HEK293 (cell line): ENCODE measurements at regions not wholly inside any gene's neighbourhood (a gene's known extent, or its start where the extent isn't known, plus 50 kb on each side); places are given as distances from the start of the nearest gene placed in this dataset.

Experiments
- CTCF ChIA-PET: fragments of 350-600 bp; formaldehyde crosslinking; extraction: SDS; loops from one replicate; lab custom pipeline; 2021; ENCODE audit warnings: antibody characterized with exemption; lab: Yijun Ruan, JAX
- POLR2A ChIA-PET: fragments of 300-600 bp; formaldehyde crosslinking; extraction: SDS; loops from one replicate; lab custom pipeline; 2020; ENCODE audit warnings: antibody characterized with exemption, inconsistent platforms; lab: Yijun Ruan, JAX
- H3K27ac ChIP-seq: fragments of 200-500 bp; sonication (Bioruptor generic); 2 replicates; pipeline ENCODE4 v1.5.1; 2014; ENCODE audit warnings: low read depth, low read length, control low read depth, inconsistent platforms; ENCODE audit errors: extremely low read depth
- H3K36me3 ChIP-seq, 2 experiments: fragments of 200-500 bp in 1 of 2; sonication (Bioruptor generic) in 1 of 2; 1 replicate in 1 of 2; 2 replicates in 1 of 2; pipeline ENCODE4 v1.5.1; 2014 to 2017; ENCODE audit warnings: inconsistent platforms in 2 of 2, low read length in 2 of 2; ENCODE audit not compliant: control insufficient read depth in 2 of 2, insufficient read depth in 1 of 2
- H3K4me1 ChIP-seq: fragments of 200-500 bp; sonication (Bioruptor generic); 2 replicates; pipeline ENCODE4 v1.5.1; 2014; ENCODE audit warnings: mild to moderate bottlenecking, low read length, inconsistent platforms; ENCODE audit not compliant: control insufficient read depth, insufficient read depth
- H3K4me3 ChIP-seq: 2 replicates; pipeline ENCODE4 v1.5.1; 2011; ENCODE audit warnings: low read depth, mild to moderate bottlenecking, control low read depth, low read length, moderate library complexity
- H3K9me3 ChIP-seq: fragments of 200-500 bp; sonication (Bioruptor generic); 2 replicates; pipeline ENCODE4 v1.5.1; 2014; ENCODE audit warnings: low read depth, low read length, inconsistent platforms; ENCODE audit not compliant: control insufficient read depth, insufficient read depth
- ATF2 ChIP-seq: fragments of 450-650 bp; formaldehyde crosslinking; IDR thresholded peaks from 2 replicates; pipeline ENCODE4 v1.5.1; 2016; ENCODE audit warnings: missing biosample characterization, missing genetic modification characterization, low read depth
- BCL11A ChIP-seq: fragments of 450-650 bp; formaldehyde crosslinking; IDR thresholded peaks from 2 replicates; pipeline ENCODE4 v1.5.1; 2016; ENCODE audit warnings: low read depth, missing biosample characterization, missing genetic modification characterization
- HOXA7 ChIP-seq: sonication (generic); formaldehyde crosslinking; IDR thresholded peaks from 2 replicates; pipeline ENCODE4 v1.8.1; 2022; ENCODE audit warnings: missing genetic modification reagents, borderline replicate concordance
- KLF16 ChIP-seq: fragments of 450-650 bp; formaldehyde crosslinking; IDR thresholded peaks from 2 replicates; pipeline ENCODE4 v1.5.1; 2017; ENCODE audit warnings: missing biosample characterization, missing genetic modification characterization
- MYNN ChIP-seq: fragments of 450-650 bp; formaldehyde crosslinking; IDR thresholded peaks from 2 replicates; pipeline ENCODE4 v1.5.1; 2016; ENCODE audit warnings: missing biosample characterization, missing genetic modification characterization, borderline replicate concordance
- SP7 ChIP-seq: fragments of 450-650 bp; formaldehyde crosslinking; IDR thresholded peaks from 2 replicates; pipeline ENCODE4 v1.5.1; 2016; ENCODE audit warnings: missing biosample characterization, missing genetic modification characterization
- ZBTB21 ChIP-seq: fragments of 450-650 bp; formaldehyde crosslinking; IDR thresholded peaks from 2 replicates; pipeline ENCODE4 v1.5.1; 2017; ENCODE audit warnings: missing biosample characterization, missing genetic modification characterization
- ZFP41 ChIP-seq: fragments of 450-650 bp; formaldehyde crosslinking; IDR thresholded peaks from 2 replicates; pipeline ENCODE4 v1.5.1; 2016; ENCODE audit warnings: missing biosample characterization, missing genetic modification characterization, borderline replicate concordance
- ZNF292 ChIP-seq: fragments of 450-650 bp; formaldehyde crosslinking; IDR thresholded peaks from 2 replicates; pipeline ENCODE4 v1.5.1; 2016; ENCODE audit warnings: low read depth, missing biosample characterization, missing genetic modification characterization, borderline replicate concordance
- ZNF341 ChIP-seq: fragments of 450-650 bp; formaldehyde crosslinking; IDR thresholded peaks from 2 replicates; pipeline ENCODE4; 2016; ENCODE audit warnings: low read depth, missing biosample characterization, missing genetic modification characterization
- ZNF501 ChIP-seq: fragments of 450-650 bp; formaldehyde crosslinking; IDR thresholded peaks from 2 replicates; pipeline ENCODE4 v1.5.1; 2016; ENCODE audit warnings: missing biosample characterization, missing genetic modification characterization
- ZNF514 ChIP-seq: fragments of 450-650 bp; formaldehyde crosslinking; IDR thresholded peaks from 2 replicates; pipeline ENCODE4 v1.5.1; 2016; ENCODE audit warnings: missing biosample characterization, missing genetic modification characterization
- ZNF623 ChIP-seq: fragments of 450-650 bp; formaldehyde crosslinking; IDR thresholded peaks from 2 replicates; pipeline ENCODE4 v1.5.1; 2016; ENCODE audit warnings: missing biosample characterization, missing genetic modification characterization
- ZNF624 ChIP-seq: fragments of 450-650 bp; formaldehyde crosslinking; IDR thresholded peaks from 2 replicates; pipeline ENCODE4 v1.5.1; 2017; ENCODE audit warnings: missing biosample characterization, missing genetic modification characterization
- ZNF654 ChIP-seq: fragments of 450-650 bp; formaldehyde crosslinking; IDR thresholded peaks from 2 replicates; pipeline ENCODE4 v1.5.1; 2016; ENCODE audit warnings: low read depth, missing biosample characterization, missing genetic modification characterization
- ZNF660 ChIP-seq: fragments of 450-650 bp; IDR thresholded peaks from 2 replicates; pipeline ENCODE4 v1.5.1; 2018; ENCODE audit warnings: missing biosample characterization, mild to moderate bottlenecking, missing genetic modification characterization
- TF ChIP-seq, protein P1 (sequence below): fragments of 450-650 bp; formaldehyde crosslinking; IDR thresholded peaks from 2 replicates; pipeline ENCODE4 v1.5.1; 2016; ENCODE audit warnings: missing biosample characterization, missing genetic modification characterization

GRCh38 chr6:126206504-126207246, 133.2 kb upstream of the CENPW start:
- no peaks in the 10 kb centered on the region for H3K4me1 ChIP-seq
- POLR2A ChIA-PET: no interaction called here
- H3K27ac ChIP-seq: no peak overlapping the region
- H3K4me3 ChIP-seq: no peak overlapping the region
- CTCF ChIA-PET: interaction anchor here (1.3 kb wide), 1 partner anchor 11 kb away, joined by 5 read pairs; no protein-coding TSS in a partner anchor
- no peaks in the 10 kb centered on the region for H3K36me3 ChIP-seq
- TF ChIP-seq ZNF624 (tag by site-specific recombination): no peak
- peak; percentile 63 for TF ChIP-seq ATF2 (tag by site-specific recombination)
- no peaks in the 10 kb centered on the region for H3K9me3 ChIP-seq

DNA sequence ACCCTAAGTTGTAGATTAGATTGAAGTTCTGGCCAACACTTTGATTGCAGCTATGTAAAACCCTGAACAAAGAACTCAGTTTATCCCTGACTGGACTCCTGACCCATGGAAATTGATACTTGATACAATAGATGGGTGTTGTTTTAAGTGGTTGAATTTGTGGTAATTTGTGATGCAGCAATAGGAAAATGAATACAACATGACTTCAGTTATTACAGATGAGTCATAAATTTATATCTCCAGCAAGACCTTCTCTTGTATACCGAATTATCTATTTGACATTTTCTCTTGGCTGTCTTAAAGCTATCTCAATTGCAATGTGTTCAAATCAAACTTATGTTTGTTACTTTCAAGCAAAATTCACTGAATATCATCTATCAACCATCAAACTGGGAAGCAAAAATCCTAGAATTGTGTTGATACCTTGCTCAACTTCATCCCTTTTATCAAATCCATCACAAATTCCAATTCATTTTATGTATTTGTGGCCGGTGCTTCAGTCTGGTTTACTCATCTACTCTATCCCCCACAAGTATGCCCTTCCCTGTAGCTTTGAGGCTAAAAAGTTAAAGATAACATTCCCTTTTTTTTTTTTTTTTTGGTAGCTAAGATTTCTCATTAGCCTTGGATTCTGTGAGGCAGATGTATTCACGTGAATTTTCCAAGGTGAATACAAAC, 129.4 kb upstream of the CENPW start:
- no peaks in the 10 kb centered on the region for H3K4me1 ChIP-seq
- H3K27ac ChIP-seq: no peak overlapping the region
- H3K4me3 ChIP-seq: no peak overlapping the region
- no peaks in the 10 kb centered on the region for H3K9me3 ChIP-seq
- H3K36me3 ChIP-seq: no peaks in the 10 kb centered on the region
- TF ChIP-seq ZFP41 (tag by site-specific recombination) (no peak), ZNF292 (tag by site-specific recombination) (no peak), ZNF654 (tag by site-specific recombination) (no peak), MYNN (tag by site-specific recombination) (no peak), KLF16 (tag by site-specific recombination) (no peak), BCL11A (tag by site-specific recombination) (no peak), ZNF341 (tag by site-specific recombination) (no peak), SP7 (tag by site-specific recombination) (no peak), ZNF501 (tag by site-specific recombination) (no peak), ZNF660 (no peak), ZNF623 (no peak), HOXA7 (CRISPR knock-in tag) (no peak), ZNF514 (no peak), ZBTB21 (tag by site-specific recombination) (no peak)
- TF ChIP-seq, protein P1, sequence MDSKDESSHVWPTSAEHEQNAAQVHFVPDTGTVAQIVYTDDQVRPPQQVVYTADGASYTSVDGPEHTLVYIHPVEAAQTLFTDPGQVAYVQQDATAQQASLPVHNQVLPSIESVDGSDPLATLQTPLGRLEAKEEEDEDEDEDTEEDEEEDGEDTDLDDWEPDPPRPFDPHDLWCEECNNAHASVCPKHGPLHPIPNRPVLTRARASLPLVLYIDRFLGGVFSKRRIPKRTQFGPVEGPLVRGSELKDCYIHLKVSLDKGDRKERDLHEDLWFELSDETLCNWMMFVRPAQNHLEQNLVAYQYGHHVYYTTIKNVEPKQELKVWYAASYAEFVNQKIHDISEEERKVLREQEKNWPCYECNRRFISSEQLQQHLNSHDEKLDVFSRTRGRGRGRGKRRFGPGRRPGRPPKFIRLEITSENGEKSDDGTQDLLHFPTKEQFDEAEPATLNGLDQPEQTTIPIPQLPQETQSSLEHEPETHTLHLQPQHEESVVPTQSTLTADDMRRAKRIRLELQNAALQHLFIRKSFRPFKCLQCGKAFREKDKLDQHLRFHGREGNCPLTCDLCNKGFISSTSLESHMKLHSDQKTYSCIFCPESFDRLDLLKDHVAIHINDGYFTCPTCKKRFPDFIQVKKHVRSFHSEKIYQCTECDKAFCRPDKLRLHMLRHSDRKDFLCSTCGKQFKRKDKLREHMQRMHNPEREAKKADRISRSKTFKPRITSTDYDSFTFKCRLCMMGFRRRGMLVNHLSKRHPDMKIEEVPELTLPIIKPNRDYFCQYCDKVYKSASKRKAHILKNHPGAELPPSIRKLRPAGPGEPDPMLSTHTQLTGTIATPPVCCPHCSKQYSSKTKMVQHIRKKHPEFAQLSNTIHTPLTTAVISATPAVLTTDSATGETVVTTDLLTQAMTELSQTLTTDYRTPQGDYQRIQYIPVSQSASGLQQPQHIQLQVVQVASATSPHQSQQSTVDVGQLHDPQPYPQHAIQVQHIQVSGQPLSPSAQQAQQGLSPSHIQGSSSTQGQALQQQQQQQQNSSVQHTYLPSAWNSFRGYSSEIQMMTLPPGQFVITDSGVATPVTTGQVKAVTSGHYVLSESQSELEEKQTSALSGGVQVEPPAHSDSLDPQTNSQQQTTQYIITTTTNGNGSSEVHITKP (tag by site-specific recombination): no peak
- CTCF ChIA-PET: interaction anchor here (1.0 kb wide), 1 partner anchor 12 kb away, joined by 3 read pairs; no protein-coding TSS in a partner anchor
- POLR2A ChIA-PET: no interaction called here
